Neural progenitor cell (in vitro differentiated cells): ENCODE measurements at regions not wholly inside any gene's neighbourhood (a gene's known extent, or its start where the extent isn't known, plus 50 kb on each side); places are given as distances from the start of the nearest gene placed in this dataset.

Source experiments
- EZH2 ChIP-seq: fragments of 200-600 bp; sonication (generic); IDR thresholded peaks from 2 replicates; pipeline ENCODE4 v1.6.1; 2017; ENCODE audit warnings: antibody characterized with exemption, mild to moderate bottlenecking, moderate library complexity
- EZH2phosphoT487 ChIP-seq: fragments of 200-600 bp; sonication (generic); IDR thresholded peaks from 2 replicates; pipeline ENCODE4 v1.6.1; 2017; ENCODE audit warnings: antibody characterized with exemption
- TF ChIP-seq, protein P1 (sequence below): fragments of 200-600 bp; sonication (generic); IDR thresholded peaks from 2 replicates; pipeline ENCODE4 v1.5.1; 2017; ENCODE audit warnings: antibody characterized with exemption, mild to moderate bottlenecking

DNA sequence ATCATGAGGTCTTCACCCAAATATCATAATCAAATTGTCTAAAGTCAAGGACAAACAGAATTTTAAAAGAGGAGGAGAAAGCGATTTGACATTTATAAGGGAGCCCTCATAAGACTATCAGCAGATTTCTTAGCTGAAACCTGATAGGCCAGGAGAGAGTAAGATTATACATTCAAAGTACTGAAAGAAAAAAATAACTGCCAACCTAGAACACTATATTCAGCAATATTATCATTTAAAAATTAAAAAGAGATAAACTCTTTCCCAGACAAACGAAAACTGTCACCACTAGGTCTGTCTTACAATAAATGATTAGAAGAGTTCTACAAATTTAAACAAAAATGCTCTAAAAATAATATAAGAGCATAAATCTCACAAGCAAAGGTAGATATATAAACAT lies 154.1 kb upstream of the TMEM106B start:
- TF ChIP-seq, protein P1, sequence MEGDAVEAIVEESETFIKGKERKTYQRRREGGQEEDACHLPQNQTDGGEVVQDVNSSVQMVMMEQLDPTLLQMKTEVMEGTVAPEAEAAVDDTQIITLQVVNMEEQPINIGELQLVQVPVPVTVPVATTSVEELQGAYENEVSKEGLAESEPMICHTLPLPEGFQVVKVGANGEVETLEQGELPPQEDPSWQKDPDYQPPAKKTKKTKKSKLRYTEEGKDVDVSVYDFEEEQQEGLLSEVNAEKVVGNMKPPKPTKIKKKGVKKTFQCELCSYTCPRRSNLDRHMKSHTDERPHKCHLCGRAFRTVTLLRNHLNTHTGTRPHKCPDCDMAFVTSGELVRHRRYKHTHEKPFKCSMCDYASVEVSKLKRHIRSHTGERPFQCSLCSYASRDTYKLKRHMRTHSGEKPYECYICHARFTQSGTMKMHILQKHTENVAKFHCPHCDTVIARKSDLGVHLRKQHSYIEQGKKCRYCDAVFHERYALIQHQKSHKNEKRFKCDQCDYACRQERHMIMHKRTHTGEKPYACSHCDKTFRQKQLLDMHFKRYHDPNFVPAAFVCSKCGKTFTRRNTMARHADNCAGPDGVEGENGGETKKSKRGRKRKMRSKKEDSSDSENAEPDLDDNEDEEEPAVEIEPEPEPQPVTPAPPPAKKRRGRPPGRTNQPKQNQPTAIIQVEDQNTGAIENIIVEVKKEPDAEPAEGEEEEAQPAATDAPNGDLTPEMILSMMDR = no peak
- no peak for TF ChIP-seq EZH2
- TF ChIP-seq EZH2phosphoT487 = no peak
